Endothelial cell of umbilical vein (primary cell): ENCODE measurements at regions not wholly inside any gene's neighbourhood (a gene's known extent, or its start where the extent isn't known, plus 50 kb on each side); places are given as distances from the start of the nearest gene placed in this dataset.

Experiments
- BruUV-seq: library from RNA; stranded (reverse); fragments of 400-500 nt; replicated peaks from 2 replicates; lab custom pipeline; 2021; lab: Mats Ljungman, UMichigan
- CTCF ChIA-PET: fragments of 300-600, 350-600 bp; sonication (Branson Sonifier 250); formaldehyde crosslinking; loops from one replicate; lab custom pipeline; 2021; ENCODE audit warnings: antibody characterized with exemption, inconsistent platforms; lab: Charles Lee
- POLR2A ChIA-PET: fragments of 300-600, 350-600 bp; sonication (Branson Sonifier 250); formaldehyde crosslinking; loops from one replicate; lab custom pipeline; 2021; ENCODE audit warnings: antibody characterized with exemption, inconsistent platforms; lab: Charles Lee
- DNase-seq: peaks from one replicate; pipeline ENCODE4 v3.0.0-alpha.2; 2011; ENCODE audit warnings: low read depth, low spot score
- FAIRE-seq: peaks from 2 replicates; lab custom pipeline; 2011; peaks lifted over from hg19 to GRCh38; lab: Jason Lieb, UNC
- H2AFZ ChIP-seq: 2 replicates; pipeline ENCODE4 v1.6.0; 2012; ENCODE audit warnings: low read depth, low read length, control low read depth, inconsistent platforms
- H3K27ac ChIP-seq: 2 replicates; pipeline ENCODE4 v1.5.1; 2011; ENCODE audit warnings: low read depth, mild to moderate bottlenecking, control low read depth, low read length, moderate library complexity; ENCODE audit not compliant: insufficient read depth
- H3K27me3 ChIP-seq, 2 experiments: 2 replicates each; pipeline versions ENCODE4 v1.6.0 to v1.6.1; 2011; ENCODE audit warnings: low read length in 2 of 2, mixed read lengths in 1 of 2; ENCODE audit not compliant: control insufficient read depth in 2 of 2, insufficient read depth in 2 of 2
- H3K36me3 ChIP-seq, 2 experiments: 2 replicates in 1 of 2; 3 replicates in 1 of 2; pipeline ENCODE4 v1.5.1; 2011; ENCODE audit warnings: low read length in 2 of 2, mild to moderate bottlenecking in 1 of 2, moderate library complexity in 1 of 2; ENCODE audit not compliant: control insufficient read depth in 2 of 2, insufficient read depth in 2 of 2; ENCODE audit errors: extremely low read depth in 1 of 2
- H3K4me1 ChIP-seq: 3 replicates; pipeline ENCODE4 v1.5.1; 2011; ENCODE audit warnings: mild to moderate bottlenecking, low read length; ENCODE audit not compliant: control insufficient read depth, insufficient read depth; ENCODE audit errors: extremely low read depth
- H3K4me2 ChIP-seq: 2 replicates; pipeline ENCODE4 v1.6.1; 2011; ENCODE audit warnings: low read length, control low read depth, mixed read lengths; ENCODE audit not compliant: insufficient read depth
- H3K4me3 ChIP-seq, 3 experiments: fragments of 200-600 bp in 1 of 3; sonication (generic), shearing (Covaris generic) in 1 of 3; replicated peaks in 1 of 3; 2 replicates each; pipeline ENCODE4 v1.5.1; 2011 to 2016; ENCODE audit warnings: control low read depth in 3 of 3, low read length in 3 of 3, mild to moderate bottlenecking in 2 of 3, inconsistent platforms in 1 of 3, low read depth in 1 of 3, moderate library complexity in 1 of 3; ENCODE audit not compliant: insufficient read depth in 1 of 3
- H3K79me2 ChIP-seq: 2 replicates; pipeline ENCODE4 v1.6.0; 2012; ENCODE audit warnings: low read length, inconsistent platforms; ENCODE audit not compliant: control insufficient read depth, insufficient read depth
- H3K9ac ChIP-seq: replicated peaks from 2 replicates; pipeline ENCODE3; 2011; ENCODE audit warnings: low read length, control low read depth; ENCODE audit not compliant: insufficient read depth; ENCODE audit errors: extremely low read depth
- H3K9me1 ChIP-seq: replicated peaks from 3 replicates; pipeline ENCODE4 v1.6.0; 2011; ENCODE audit warnings: mild to moderate bottlenecking, low read length; ENCODE audit not compliant: control insufficient read depth, insufficient read depth; ENCODE audit errors: extremely low read depth
- H3K9me3 ChIP-seq: replicated peaks from 2 replicates; pipeline ENCODE4 v1.5.1; 2012; ENCODE audit warnings: low read length, inconsistent platforms; ENCODE audit not compliant: control insufficient read depth, insufficient read depth
- H4K20me1 ChIP-seq: replicated peaks from 2 replicates; pipeline ENCODE3; 2011; ENCODE audit warnings: mild to moderate bottlenecking, low read length; ENCODE audit not compliant: control insufficient read depth, insufficient read depth; ENCODE audit errors: extremely low read depth
- EZH2 ChIP-seq: IDR thresholded peaks from 2 replicates; pipeline ENCODE4 v1.6.1; 2012; ENCODE audit warnings: borderline replicate concordance, low read depth, mild to moderate bottlenecking, moderate library complexity, low read length, inconsistent platforms; ENCODE audit not compliant: severe bottlenecking
- FOS ChIP-seq: IDR thresholded peaks from 2 replicates; pipeline ENCODE4 v1.6.1; 2011; ENCODE audit warnings: mild to moderate bottlenecking, low read length, moderate library complexity, borderline replicate concordance; ENCODE audit not compliant: insufficient read depth
- GATA2 ChIP-seq: IDR thresholded peaks from 2 replicates; pipeline ENCODE4 v1.7.0; 2011; ENCODE audit warnings: low read depth, mild to moderate bottlenecking, moderate library complexity, mixed read lengths, low read length; ENCODE audit not compliant: insufficient read length, insufficient read depth
- JUN ChIP-seq: IDR thresholded peaks from 2 replicates; pipeline ENCODE4 v1.6.1; 2011; ENCODE audit warnings: borderline replicate concordance, low read depth; ENCODE audit not compliant: insufficient read length, insufficient read depth
- MYC ChIP-seq: IDR thresholded peaks from one replicate; pipeline ENCODE4 v1.6.1; 2011; ENCODE audit warnings: mild to moderate bottlenecking, low read depth, low read length
- POLR2A ChIP-seq: IDR thresholded peaks from 2 replicates; pipeline ENCODE4 v1.6.1; 2012; ENCODE audit warnings: low read depth, mild to moderate bottlenecking, control low read depth, low read length
- POLR2AphosphoS5 ChIP-seq: IDR thresholded peaks from 2 replicates; pipeline ENCODE4 v1.6.1; 2012; ENCODE audit warnings: low read depth, mild to moderate bottlenecking, control low read depth, low read length, moderate library complexity; ENCODE audit not compliant: insufficient read depth
- dilution Hi-C: fragments of 300-500 bp; cut with MboI; formaldehyde crosslinking; loops from one replicate; pipeline ENCODE4 v1.15.0; 2019; ENCODE audit warnings: low sequenced_read_pairs; ENCODE audit not compliant: extremely low pct_ligation_motif_present
- intact Hi-C: fragments of 100-400 bp; cut with micrococcal nuclease; formaldehyde crosslinking; loops from one replicate; pipeline ENCODE4 v1.10.0; 2022
- TF ChIP-seq, protein P1 (sequence below), 2 donors: IDR thresholded peaks; 1 replicate in 1 of 2; 2 replicates in 1 of 2; pipeline ENCODE4 v1.5.1; 2011; ENCODE audit warnings: low read length in 2 of 2, mild to moderate bottlenecking in 2 of 2, moderate library complexity in 2 of 2, control low read depth in 1 of 2, inconsistent platforms in 1 of 2, low read depth in 1 of 2; ENCODE audit not compliant: insufficient read depth in 1 of 2; ENCODE audit errors: extremely low read depth in 1 of 2
- TF ChIP-seq, protein P2 (sequence below): IDR thresholded peaks from 2 replicates; pipeline ENCODE4 v1.6.1; 2011; ENCODE audit not compliant: insufficient read depth, insufficient read length

- H3K9me1 ChIP-seq, result no peaks in the 10 kb centered on the region
- no peak overlapping the region for H3K4me2 ChIP-seq
- dilution Hi-C loops, result no loop called here
- intact Hi-C loops, result no loop called here
- no peak for DNase-seq
- TF ChIP-seq POLR2AphosphoS5 (no peak), POLR2A (no peak), MYC (no peak), FOS (no peak), EZH2 (no peak), GATA2 (no peak), JUN (no peak)
- TF ChIP-seq, protein P1, sequence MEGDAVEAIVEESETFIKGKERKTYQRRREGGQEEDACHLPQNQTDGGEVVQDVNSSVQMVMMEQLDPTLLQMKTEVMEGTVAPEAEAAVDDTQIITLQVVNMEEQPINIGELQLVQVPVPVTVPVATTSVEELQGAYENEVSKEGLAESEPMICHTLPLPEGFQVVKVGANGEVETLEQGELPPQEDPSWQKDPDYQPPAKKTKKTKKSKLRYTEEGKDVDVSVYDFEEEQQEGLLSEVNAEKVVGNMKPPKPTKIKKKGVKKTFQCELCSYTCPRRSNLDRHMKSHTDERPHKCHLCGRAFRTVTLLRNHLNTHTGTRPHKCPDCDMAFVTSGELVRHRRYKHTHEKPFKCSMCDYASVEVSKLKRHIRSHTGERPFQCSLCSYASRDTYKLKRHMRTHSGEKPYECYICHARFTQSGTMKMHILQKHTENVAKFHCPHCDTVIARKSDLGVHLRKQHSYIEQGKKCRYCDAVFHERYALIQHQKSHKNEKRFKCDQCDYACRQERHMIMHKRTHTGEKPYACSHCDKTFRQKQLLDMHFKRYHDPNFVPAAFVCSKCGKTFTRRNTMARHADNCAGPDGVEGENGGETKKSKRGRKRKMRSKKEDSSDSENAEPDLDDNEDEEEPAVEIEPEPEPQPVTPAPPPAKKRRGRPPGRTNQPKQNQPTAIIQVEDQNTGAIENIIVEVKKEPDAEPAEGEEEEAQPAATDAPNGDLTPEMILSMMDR (IDR thresholded peaks at IDR 0.05; ENCODE audit: extremely low read depth in 1 of 2, insufficient read depth in 1 of 2, low read depth in 1 of 2, low read length in 2 of 2), result no peak
- TF ChIP-seq, protein P2, sequence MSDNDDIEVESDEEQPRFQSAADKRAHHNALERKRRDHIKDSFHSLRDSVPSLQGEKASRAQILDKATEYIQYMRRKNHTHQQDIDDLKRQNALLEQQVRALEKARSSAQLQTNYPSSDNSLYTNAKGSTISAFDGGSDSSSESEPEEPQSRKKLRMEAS, result no peak
- H3K4me1 ChIP-seq, result peaks cover 3% of the 10 kb centered on the region
- H3K4me3 ChIP-seq, result no peak overlapping the region
- no peak overlapping the region for H3K27ac ChIP-seq
- no peak overlapping the region for H2AFZ ChIP-seq
- H3K9me3 ChIP-seq, result peaks cover 2% of the 10 kb centered on the region
- no peak overlapping the region for H3K9ac ChIP-seq
- ChIA-PET POLR2A (no interaction called here), CTCF (interaction anchor here (0.7 to 3.2 kb wide), 3 partner anchors 14 to 116 kb away, joined by 3 to 15 read pairs (median 4); no protein-coding TSS in a partner anchor)
- no peaks in the 10 kb centered on the region for H4K20me1 ChIP-seq
- no peaks in the 10 kb centered on the region for H3K27me3 ChIP-seq
- H3K79me2 ChIP-seq, result peaks cover 29% of the 10 kb centered on the region
- no peak for FAIRE-seq
- BruUV-seq, result no TSS peak
- H3K36me3 ChIP-seq, result peaks cover 7 to 15% of the 10 kb centered on the region in 2 experiments
Observed at GRCh38 chr20:19901226-19901625, 115.9 kb upstream of the NAA20 start.
